ENCODE measurements at regions not wholly inside any gene's neighbourhood (a gene's known extent, or its start where the extent isn't known, plus 50 kb on each side); places are given as distances from the start of the nearest gene placed in this dataset.

GRCh38 chr17:22459331-22459952, 767.1 kb downstream of the KCNJ18 start:
- no peak for DNase-seq (ENCODE audit: low spot score)
- no peak for TF ChIP-seq CTCF (IDR thresholded peaks at IDR 0.05; ENCODE audit: borderline replicate concordance, control extremely low read depth, extremely low read depth, insufficient read depth, missing control alignments)
- in situ Hi-C loops (cut with MboI; ENCODE audit: low sequenced_read_pairs, unreplicated experiment), result loop anchor here (25.0 kb wide), 1 partner anchor 122 kb away; no protein-coding TSS in a partner anchor

- in situ Hi-C loops (cut with MboI; ENCODE audit: low sequenced_read_pairs, unreplicated experiment), result loop anchor here (25.0 kb wide), 1 partner anchor 123 kb away; no protein-coding TSS in a partner anchor
- DNase-seq (ENCODE audit: low spot score), result no peak
- TF ChIP-seq CTCF (IDR thresholded peaks at IDR 0.05; ENCODE audit: borderline replicate concordance, control extremely low read depth, extremely low read depth, insufficient read depth, missing control alignments), result no peak
Observed at GRCh38 chr17:22459953-22460350, 767.6 kb downstream of the KCNJ18 start.

- no peak for DNase-seq (ENCODE audit: low spot score)
- no peak for TF ChIP-seq CTCF (IDR thresholded peaks at IDR 0.05; ENCODE audit: borderline replicate concordance, control extremely low read depth, extremely low read depth, insufficient read depth, missing control alignments)
- in situ Hi-C loops (cut with MboI; ENCODE audit: low sequenced_read_pairs, unreplicated experiment), result loop anchor here (25.0 kb wide), 1 partner anchor 123 kb away; no protein-coding TSS in a partner anchor
Observed at GRCh38 chr17:22460461-22461063, 768.2 kb downstream of the KCNJ18 start.

- DNase-seq (ENCODE audit: low spot score), result no peak
- in situ Hi-C loops (cut with MboI; ENCODE audit: low sequenced_read_pairs, unreplicated experiment), result loop anchor here (25.0 kb wide), 1 partner anchor 124 kb away; no protein-coding TSS in a partner anchor
Observed at GRCh38 chr17:22461460-22462145, 769.3 kb downstream of the KCNJ18 start.

GRCh38 chr17:22462461-22462860, 770.1 kb downstream of the KCNJ18 start:
- no peak for TF ChIP-seq CTCF (IDR thresholded peaks at IDR 0.05; ENCODE audit: borderline replicate concordance, control extremely low read depth, extremely low read depth, insufficient read depth, missing control alignments)
- DNase-seq (ENCODE audit: low spot score), result no peak
- in situ Hi-C loops (cut with MboI; ENCODE audit: low sequenced_read_pairs, unreplicated experiment), result loop anchor here (25.0 kb wide), 1 partner anchor 125 kb away; no protein-coding TSS in a partner anchor

More at GRCh38 chr17:22461460-22462145, 769.3 kb downstream of the KCNJ18 start:
- TF ChIP-seq CTCF (IDR thresholded peaks at IDR 0.05; ENCODE audit: borderline replicate concordance, control extremely low read depth, extremely low read depth, insufficient read depth, missing control alignments), result no peak

GRCh38 chr17:22463110-22463850, 771.0 kb downstream of the KCNJ18 start:
- in situ Hi-C loops (cut with MboI; ENCODE audit: low sequenced_read_pairs, unreplicated experiment), result loop anchor here (25.0 kb wide), 1 partner anchor 126 kb away; no protein-coding TSS in a partner anchor
- DNase-seq (ENCODE audit: low spot score), result no peak
- no peak for TF ChIP-seq CTCF (IDR thresholded peaks at IDR 0.05; ENCODE audit: borderline replicate concordance, control extremely low read depth, extremely low read depth, insufficient read depth, missing control alignments)
